ENCODE measurements at regions not wholly inside any gene's neighbourhood (a gene's known extent, or its start where the extent isn't known, plus 50 kb on each side); places are given as distances from the start of the nearest gene placed in this dataset.

DNA sequence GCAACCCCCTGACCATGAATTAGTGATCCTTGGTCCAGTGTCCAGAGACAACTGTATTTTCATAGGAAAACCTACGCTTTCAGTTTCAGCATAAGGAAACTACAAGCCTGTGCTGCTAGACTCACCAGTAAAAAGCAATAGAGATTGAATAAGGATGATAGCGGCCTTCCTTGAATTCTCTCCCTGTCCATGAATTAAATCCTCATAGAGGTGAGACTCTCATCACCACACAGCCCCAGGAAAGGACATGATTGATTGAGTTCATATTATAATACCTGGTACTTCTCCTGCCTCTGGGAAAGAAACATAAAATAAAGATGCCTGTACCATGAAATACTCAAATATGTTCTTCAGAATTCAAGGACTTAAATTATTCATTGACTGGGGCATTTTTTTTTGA, 146.3 kb upstream of the SPOPL start:
- TF ChIP-seq POLR2AphosphoS5 (IDR thresholded peaks at IDR 0.05; ENCODE audit: low read depth, low read length) (no peak), TAF1 (IDR thresholded peaks at IDR 0.05; ENCODE audit: borderline replicate concordance, low read depth, low read length) (no peak), POLR2A (IDR thresholded peaks at IDR 0.05; ENCODE audit: low read depth, low read length) (no peak)

Measured in GM12892 (cell line).